ENCODE measurements at regions not wholly inside any gene's neighbourhood (a gene's known extent, or its start where the extent isn't known, plus 50 kb on each side); places are given as distances from the start of the nearest gene placed in this dataset.

DNA sequence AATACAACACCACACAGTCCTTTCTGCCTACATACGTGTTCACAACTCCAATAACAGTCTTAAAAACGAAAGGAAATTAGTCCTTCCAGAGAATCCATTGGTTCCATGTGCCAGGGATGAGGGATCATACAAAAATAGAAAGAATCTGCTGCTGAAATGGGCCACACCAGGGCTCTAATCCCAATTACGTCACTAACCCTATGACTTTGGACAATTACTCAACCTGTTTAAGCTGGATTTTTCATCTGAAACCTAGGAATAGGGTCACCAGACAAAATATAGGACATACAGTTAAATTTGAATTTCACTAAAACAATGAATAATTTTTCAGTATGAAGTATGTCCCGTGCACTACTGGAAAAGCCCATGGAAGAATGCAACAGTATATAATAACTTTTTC lies 264.7 kb downstream of the YTHDC2 start:
- POLR2A ChIA-PET, result no interaction called here
- no peak overlapping the region for H3K27ac Mint-ChIP-seq (ENCODE audit: unreplicated experiment)
- intact Hi-C loops (cut with micrococcal nuclease; ENCODE audit: unreplicated experiment), result no loop called here
- H3K4me1 Mint-ChIP-seq (ENCODE audit: low read depth, unreplicated experiment), result no peaks in the 10 kb centered on the region
- H3K27me3 Mint-ChIP-seq (ENCODE audit: insufficient read depth, unreplicated experiment), result no peaks in the 10 kb centered on the region
- TF ChIP-seq CTCF (IDR thresholded peaks at IDR 0.05; ENCODE audit: insufficient read depth in 1 of 2, low read depth in 1 of 2, low read length in 1 of 2, severe bottlenecking in 1 of 2, unreplicated experiment in 1 of 2), result no peak
- Histone ChIP-seq H3K4me1 (no peaks in the 10 kb centered on the region), H3K36me3 (ENCODE audit: control insufficient read depth, insufficient read depth, low read length) (no peaks in the 10 kb centered on the region), H3K9me3 (no peaks in the 10 kb centered on the region; the same call in 1 of the 2 replicates), H3K4me3 (ENCODE audit: low read depth, low read length) (no peak overlapping the region), H3K27me3 (replicated peaks; ENCODE audit: control insufficient read depth, insufficient read depth, low read length) (no peaks in the 10 kb centered on the region)
- no peak overlapping the region for H3K4me3 Mint-ChIP-seq (ENCODE audit: unreplicated experiment)
- no peaks in the 10 kb centered on the region for H3K9me3 Mint-ChIP-seq (ENCODE audit: unreplicated experiment)
- H3K36me3 Mint-ChIP-seq (ENCODE audit: insufficient read depth, unreplicated experiment), result no peaks in the 10 kb centered on the region
- BruUV-seq (replicated peaks), result no TSS peak
- DNase-seq, result no peak
- CTCF ChIA-PET, result no interaction called here

DNA sequence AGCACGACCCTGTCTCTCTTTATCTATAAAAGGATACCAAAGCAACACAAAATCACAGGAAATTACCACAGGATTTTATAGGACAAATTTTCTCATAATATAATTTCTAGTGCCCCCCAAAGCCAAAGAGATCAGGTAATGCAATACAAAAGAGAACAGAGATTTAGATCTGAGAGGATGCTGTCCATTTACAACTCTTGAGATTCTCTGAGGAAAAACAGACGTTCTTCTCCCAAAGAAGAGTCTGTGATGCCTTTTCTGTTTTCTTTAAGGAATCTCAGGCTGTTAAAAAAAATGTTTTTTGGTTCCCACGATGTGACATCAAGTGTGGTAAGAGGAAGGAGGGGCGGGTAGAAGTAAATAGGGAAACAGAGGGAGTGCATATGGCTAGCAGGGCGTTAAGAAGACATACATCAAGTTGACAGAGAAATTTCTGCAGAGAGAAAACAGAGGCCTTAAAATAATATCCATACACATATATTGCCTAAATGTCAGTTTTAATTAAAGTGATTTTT lies 274.7 kb downstream of the YTHDC2 start:
- Mint-ChIP-seq H3K4me1 (ENCODE audit: low read depth, unreplicated experiment) (no peaks in the 10 kb centered on the region), H3K9me3 (ENCODE audit: unreplicated experiment) (no peaks in the 10 kb centered on the region), H3K36me3 (ENCODE audit: insufficient read depth, unreplicated experiment) (no peaks in the 10 kb centered on the region), H3K27ac (ENCODE audit: unreplicated experiment) (no peak overlapping the region), H3K4me3 (ENCODE audit: unreplicated experiment) (no peak overlapping the region), H3K27me3 (ENCODE audit: insufficient read depth, unreplicated experiment) (peaks cover 13% of the 10 kb centered on the region)
- Histone ChIP-seq H3K4me1 (no peaks in the 10 kb centered on the region), H3K9me3 (no peaks in the 10 kb centered on the region), H3K4me3 (ENCODE audit: low read depth, low read length) (no peak overlapping the region), H3K27me3 (replicated peaks; ENCODE audit: control insufficient read depth, insufficient read depth, low read length) (no peaks in the 10 kb centered on the region), H3K36me3 (ENCODE audit: control insufficient read depth, insufficient read depth, low read length) (no peaks in the 10 kb centered on the region)
- intact Hi-C loops (cut with micrococcal nuclease; ENCODE audit: unreplicated experiment), result no loop called here
- ChIA-PET POLR2A (no interaction called here), CTCF (no interaction called here)
- TF ChIP-seq CTCF (IDR thresholded peaks at IDR 0.05; ENCODE audit: insufficient read depth in 1 of 2, low read depth in 1 of 2, low read length in 1 of 2, severe bottlenecking in 1 of 2, unreplicated experiment in 1 of 2), result no peak
- no TSS peak for BruUV-seq (replicated peaks)
- no peak for DNase-seq

DNA sequence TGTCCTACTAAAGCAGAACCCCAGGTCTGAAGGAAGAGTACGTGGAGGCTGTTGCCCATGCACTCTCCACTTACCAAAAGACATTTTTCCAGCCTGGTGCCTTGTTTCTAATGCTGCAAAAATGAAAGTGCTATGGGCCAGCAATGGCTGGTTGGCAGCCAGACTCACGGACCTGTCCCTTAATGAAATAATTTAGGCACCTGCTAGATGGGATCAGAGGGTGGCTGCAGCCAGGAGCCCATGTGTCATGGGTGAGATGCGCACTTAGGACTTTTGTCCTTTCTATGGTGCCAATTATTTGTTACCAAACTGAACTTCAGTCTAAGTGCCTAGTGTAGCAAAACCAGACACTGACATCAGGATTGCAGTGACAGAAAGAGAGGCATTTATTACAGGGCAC lies 276.3 kb downstream of the YTHDC2 start:
- Mint-ChIP-seq H3K27ac (ENCODE audit: unreplicated experiment) (no peak overlapping the region), H3K9me3 (ENCODE audit: unreplicated experiment) (no peaks in the 10 kb centered on the region), H3K27me3 (ENCODE audit: insufficient read depth, unreplicated experiment) (peaks cover 13% of the 10 kb centered on the region), H3K4me3 (ENCODE audit: unreplicated experiment) (no peak overlapping the region), H3K4me1 (ENCODE audit: low read depth, unreplicated experiment) (no peaks in the 10 kb centered on the region), H3K36me3 (ENCODE audit: insufficient read depth, unreplicated experiment) (no peaks in the 10 kb centered on the region)
- no TSS peak for BruUV-seq (replicated peaks)
- TF ChIP-seq CTCF (IDR thresholded peaks at IDR 0.05; ENCODE audit: insufficient read depth in 1 of 2, low read depth in 1 of 2, low read length in 1 of 2, severe bottlenecking in 1 of 2, unreplicated experiment in 1 of 2), result no peak
- intact Hi-C loops (cut with micrococcal nuclease; ENCODE audit: unreplicated experiment), result no loop called here
- H3K36me3 ChIP-seq (ENCODE audit: control insufficient read depth, insufficient read depth, low read length), result no peaks in the 10 kb centered on the region
- POLR2A ChIA-PET, result no interaction called here
- H3K9me3 ChIP-seq, result no peaks in the 10 kb centered on the region
- no peaks in the 10 kb centered on the region for H3K4me1 ChIP-seq
- H3K4me3 ChIP-seq (ENCODE audit: low read depth, low read length), result no peak overlapping the region
- H3K27me3 ChIP-seq (replicated peaks; ENCODE audit: control insufficient read depth, insufficient read depth, low read length), result no peaks in the 10 kb centered on the region
- CTCF ChIA-PET, result no interaction called here
- DNase-seq, result no peak
